M059J (cell line): ENCODE measurements at regions not wholly inside any gene's neighbourhood (a gene's known extent, or its start where the extent isn't known, plus 50 kb on each side); places are given as distances from the start of the nearest gene placed in this dataset.
A peak's percentile ranks its signal among the peaks of the same experiment; 100 is the strongest.
"Not testable (repeated sequence)": the region's sequence is repeated elsewhere in the genome, so short reads cannot be mapped to it uniquely, and the experiment has no call there.

Experiments used
- DNase-seq: peaks from one replicate; pipeline ENCODE4 v3.0.0-alpha.2; 2012; ENCODE audit warnings: low read depth

- not testable (repeated sequence) for DNase-seq
Measured at GRCh38 chr4:104662269-104662668, 167.6 kb upstream of the CXXC4 start.

DNA sequence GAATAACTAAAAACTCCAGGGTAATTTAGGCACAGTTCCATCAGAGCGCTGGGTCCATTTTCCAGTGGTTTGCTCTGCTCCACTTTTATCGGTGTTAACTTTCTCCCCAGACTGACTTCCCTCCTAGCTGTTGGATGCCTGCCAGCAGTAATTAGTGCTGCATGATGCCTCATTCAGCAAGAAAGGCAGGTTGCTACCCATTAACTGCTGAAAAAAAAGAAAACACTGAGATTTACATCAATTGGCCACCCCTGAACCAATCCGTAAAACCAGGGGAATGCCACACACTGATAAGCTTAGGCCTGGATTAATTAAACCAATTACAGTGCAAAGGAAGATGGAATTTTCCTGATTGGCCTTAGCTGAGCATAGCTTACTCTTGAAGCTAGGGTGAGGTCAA is 182.4 kb upstream of the CXXC4 start:
- DNase-seq: peak; percentile 22

DNA sequence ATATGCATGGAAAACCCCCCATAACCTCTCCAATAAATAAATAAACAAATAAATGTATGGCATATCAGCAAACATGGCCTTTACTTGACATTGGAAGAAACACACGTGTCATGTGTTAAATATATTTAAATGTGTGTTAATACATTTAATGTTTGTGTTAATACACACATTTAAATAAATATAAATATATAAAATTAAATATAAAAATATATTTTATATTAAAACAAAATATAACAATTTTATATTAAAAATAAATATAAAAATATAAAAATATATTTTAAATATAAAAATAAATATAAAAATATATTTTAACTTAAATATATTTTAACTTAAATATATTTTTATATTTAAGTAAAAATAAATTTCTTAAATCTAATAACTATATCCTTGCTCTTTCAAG is 187.6 kb upstream of the CXXC4 start:
- DNase-seq: no peak

DNA sequence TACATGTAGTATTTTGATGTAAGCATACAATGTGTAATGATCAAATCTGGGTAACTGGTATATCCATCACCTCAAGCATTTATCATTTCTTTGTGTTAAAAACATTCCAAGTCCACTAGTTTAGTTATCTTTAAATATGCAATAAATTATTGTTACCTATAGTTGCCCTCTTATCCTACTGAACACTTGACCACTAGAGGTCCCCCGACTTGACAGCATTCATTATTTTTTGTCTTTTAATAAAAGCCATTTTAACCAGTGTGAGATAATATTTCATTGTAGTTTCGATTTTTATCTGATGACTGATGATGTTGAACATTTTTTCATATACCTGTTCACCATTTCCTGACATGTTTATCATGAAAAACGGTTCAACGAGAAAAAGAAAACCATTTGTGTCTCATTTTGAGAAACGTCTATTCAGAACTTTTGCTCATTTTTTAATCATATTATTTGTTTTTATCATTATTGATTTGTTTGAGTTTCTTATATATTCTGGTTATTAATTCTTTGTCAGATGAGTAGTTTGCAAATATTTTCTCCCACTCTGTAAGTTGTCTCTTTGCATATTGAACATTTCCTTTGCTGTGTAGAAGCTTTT is 199.0 kb upstream of the CXXC4 start:
- peak; percentile 25 for DNase-seq

DNA sequence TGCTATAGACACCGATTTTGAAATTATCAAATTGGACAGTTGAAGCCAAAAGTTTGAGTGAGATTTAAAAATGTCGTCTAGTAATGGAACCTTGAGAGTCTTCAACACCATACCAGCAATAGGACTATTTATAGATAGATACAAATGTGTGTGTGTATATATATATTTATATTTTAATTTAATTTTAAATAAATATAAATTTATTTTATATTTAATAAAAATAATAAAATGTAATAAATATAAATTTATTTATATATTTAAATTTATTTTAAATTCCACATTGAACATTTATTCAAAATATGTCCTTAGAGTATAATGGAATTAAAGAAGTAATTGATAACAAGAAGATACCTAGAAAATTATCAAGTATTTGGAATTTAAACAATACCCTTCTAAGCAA is 221.9 kb upstream of the CXXC4 start:
- DNase-seq: no peak

GRCh38 chr4:104719539-104720230 is 225.0 kb upstream of the CXXC4 start:
- DNase-seq: no peak

DNA sequence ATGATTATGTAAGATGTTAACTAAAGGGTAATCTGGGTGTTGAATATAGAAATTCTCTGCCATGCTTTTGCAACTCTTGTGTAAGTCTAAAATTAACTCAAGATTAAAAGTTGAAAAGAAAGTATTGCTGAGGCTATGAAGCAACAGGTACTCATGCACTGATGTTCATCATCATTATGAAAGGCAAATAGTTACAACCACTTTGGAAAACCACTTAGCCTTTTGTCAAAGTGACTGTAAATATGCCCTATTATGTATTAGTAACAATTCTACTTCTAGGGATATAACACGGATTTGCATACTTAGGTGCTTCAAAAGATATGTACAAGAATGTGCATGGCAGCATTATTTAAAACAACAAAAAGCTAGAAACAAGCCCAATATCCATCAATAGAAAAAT is 227.8 kb upstream of the CXXC4 start:
- DNase-seq: no peak

DNA sequence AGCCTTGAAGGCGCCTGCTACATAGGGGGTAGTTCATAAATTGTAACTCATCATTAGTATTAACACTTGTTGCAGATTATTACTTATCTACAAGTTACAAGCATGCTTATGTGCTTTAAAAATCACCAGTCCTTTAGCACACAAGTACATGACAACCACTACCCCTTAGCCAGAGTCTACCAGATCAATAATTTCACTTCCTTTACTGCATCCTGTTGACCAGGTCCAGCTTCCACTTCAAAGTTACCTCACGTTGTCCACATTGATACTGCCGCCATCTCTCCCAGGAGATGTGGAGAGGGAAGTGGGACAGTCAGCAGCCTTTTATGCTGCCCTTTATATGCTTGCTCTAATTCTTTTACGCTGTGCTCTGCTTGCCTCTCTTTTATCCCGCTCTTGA is 231.3 kb upstream of the CXXC4 start:
- DNase-seq: no peak

GRCh38 chr4:104727643-104728042 is 232.9 kb upstream of the CXXC4 start:
- DNase-seq: no peak

DNA sequence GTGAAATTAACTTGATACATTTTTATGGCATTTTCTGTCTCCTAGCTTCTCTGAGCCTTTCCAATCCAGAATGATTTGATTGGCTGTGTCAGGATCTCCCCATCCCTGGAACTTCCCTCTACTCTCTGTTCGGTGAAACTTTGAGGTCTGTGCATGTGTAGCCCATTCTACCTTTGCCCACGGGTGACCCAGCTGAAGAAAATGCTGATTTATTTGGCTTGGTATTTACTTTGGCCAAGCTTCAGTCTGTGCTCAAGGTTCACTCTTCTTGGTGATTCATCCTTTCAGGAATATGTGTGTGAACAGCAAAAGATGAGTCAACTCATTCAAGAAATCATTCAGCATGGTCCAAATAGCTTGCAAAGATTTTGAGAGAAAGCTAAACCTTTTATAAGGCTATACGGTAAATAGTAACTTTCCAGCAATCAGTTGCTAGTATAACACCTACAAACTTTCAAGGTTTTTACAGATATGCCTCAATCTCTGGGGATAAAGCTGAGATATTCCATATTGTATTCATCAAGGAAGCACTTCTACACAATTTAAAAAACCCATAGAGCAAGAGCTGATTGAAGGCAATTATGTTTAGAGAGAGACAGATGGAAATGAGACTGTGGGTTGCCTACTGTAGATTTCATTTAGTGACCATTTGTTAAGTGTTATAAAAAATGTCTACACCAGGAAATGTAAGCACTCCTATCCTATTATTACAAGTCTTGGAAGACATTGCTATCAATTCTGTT is 233.9 kb upstream of the CXXC4 start:
- peak; percentile 88 for DNase-seq

DNA sequence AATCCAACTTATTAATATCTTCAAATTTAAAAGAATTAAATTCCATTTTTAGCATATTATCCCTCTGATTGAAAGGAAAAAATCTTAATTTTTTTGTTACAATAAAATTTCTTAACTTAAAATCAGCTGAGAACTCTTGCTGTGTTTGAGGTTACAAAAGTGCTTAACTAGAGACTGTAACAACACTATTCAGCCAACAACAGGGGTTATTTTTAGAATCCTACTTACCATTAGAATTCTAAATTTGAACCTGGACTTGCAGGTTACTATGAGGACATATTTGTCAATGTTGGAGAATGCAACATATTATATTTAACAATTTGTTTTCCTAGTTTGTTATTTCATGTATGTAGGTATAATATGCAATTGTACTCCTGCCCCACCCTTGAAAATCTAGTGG is 238.1 kb upstream of the CXXC4 start:
- no peak for DNase-seq

GRCh38 chr4:104735174-104735573 is 240.5 kb upstream of the CXXC4 start:
- no peak for DNase-seq

GRCh38 chr4:104740161-104740560 is 245.5 kb upstream of the CXXC4 start:
- DNase-seq: no peak

- DNase-seq: no peak
Measured at GRCh38 chr4:104743215-104743653, 248.5 kb upstream of the CXXC4 start.

- DNase-seq: peak; percentile 26
Measured at GRCh38 chr4:104747635-104748034, 252.9 kb upstream of the CXXC4 start.

DNA sequence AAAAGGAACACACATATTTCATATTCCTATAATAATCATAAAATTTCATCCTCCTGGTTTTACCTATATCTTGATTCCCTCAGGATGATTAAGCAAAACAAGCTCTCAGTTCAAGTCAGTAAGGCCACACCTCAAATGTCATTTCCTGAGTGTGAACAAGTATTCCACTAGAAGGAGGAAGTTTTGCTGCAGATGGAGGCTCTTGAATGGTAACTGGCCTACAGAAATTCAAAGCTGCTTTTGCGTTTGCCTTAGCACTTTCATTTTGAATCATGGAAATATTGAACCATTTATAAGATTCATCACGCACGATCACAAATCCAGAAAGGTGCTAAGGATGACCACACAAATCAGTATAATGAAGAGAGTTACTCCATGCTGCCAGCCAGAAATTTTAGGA is 254.4 kb upstream of the CXXC4 start:
- peak; percentile 28 for DNase-seq

- no peak for DNase-seq
Measured at GRCh38 chr4:104750008-104750407, 255.3 kb upstream of the CXXC4 start.

- DNase-seq: no peak
Measured at GRCh38 chr4:104751468-104751867, 256.8 kb upstream of the CXXC4 start.

DNA sequence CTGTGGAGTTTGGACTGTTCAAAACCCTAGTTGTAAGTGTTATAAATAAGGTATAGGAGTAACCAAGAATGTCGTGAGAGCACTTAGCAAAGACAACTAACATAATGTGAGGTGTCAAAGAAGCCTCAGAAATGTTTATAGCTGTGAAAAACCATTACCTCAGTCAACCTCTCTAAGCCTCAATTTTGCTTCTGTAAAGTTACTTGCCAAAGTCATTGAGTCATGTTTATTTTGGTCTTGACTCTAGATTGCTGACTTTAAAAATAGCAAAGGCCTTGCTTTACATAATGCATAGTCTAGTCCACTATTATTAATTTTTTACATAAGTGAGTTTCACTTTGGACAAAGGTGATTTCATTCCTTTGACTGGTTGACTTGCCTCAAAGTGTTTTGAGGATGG is 257.6 kb upstream of the CXXC4 start:
- peak; percentile 28 for DNase-seq

GRCh38 chr4:104756837-104757236 is 262.1 kb upstream of the CXXC4 start:
- no peak for DNase-seq

- no peak for DNase-seq
Measured at GRCh38 chr4:104758574-104758973, 263.9 kb upstream of the CXXC4 start.

GRCh38 chr4:104763554-104764222 is 269.0 kb upstream of the CXXC4 start:
- DNase-seq: no peak

DNA sequence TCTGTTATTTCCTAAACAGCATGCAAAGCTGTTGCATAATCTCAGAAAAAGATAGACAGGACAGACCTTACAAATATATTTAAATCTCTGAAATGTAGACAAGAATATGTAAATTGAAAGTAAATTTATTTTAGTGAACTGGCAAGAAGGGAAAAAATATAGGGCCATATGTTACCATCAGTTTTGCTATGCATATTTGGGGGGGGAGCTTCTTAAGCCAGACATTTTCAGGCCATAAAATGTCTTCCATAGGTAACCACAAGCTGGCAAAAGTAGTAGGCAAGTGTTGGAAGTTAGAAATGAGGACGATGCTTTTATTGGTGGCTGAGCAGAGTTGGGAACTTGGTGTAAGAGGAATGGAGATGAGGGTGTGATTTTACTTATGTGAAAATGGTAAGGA is 272.0 kb upstream of the CXXC4 start:
- DNase-seq: no peak
